Glomerular endothelial cell (primary cell): ENCODE measurements at regions not wholly inside any gene's neighbourhood (a gene's known extent, or its start where the extent isn't known, plus 50 kb on each side); places are given as distances from the start of the nearest gene placed in this dataset.

Source experiments
- DNase-seq: peaks from one replicate; pipeline ENCODE4 v3.0.0-alpha.2; 2011; ENCODE audit warnings: low read depth, low spot score; ENCODE audit errors: extremely low read depth

DNA sequence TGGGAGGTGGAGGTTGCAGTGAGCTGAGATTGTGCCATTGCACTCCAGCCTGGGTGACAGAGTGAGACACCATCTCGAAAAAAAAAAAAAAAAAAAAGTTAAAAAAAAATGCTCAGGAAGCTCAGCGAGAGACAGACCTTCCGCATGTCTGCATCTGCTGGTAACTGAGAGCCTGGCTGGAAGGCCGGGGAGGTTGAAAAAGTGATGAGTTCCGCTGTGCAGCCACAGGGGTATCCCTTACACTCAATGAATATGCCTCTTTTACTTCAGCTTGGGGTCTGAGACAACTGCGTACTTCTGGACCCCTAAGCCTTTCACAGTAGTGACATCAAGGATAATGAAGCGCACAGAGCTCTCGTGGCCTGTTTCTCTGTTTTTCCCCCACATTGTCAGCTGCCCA lies 179.9 kb upstream of the KLF4 start:
- DNase-seq = no peak

GRCh38 chr9:107667231-107668070 lies 177.9 kb upstream of the KLF4 start:
- DNase-seq = no peak

DNA sequence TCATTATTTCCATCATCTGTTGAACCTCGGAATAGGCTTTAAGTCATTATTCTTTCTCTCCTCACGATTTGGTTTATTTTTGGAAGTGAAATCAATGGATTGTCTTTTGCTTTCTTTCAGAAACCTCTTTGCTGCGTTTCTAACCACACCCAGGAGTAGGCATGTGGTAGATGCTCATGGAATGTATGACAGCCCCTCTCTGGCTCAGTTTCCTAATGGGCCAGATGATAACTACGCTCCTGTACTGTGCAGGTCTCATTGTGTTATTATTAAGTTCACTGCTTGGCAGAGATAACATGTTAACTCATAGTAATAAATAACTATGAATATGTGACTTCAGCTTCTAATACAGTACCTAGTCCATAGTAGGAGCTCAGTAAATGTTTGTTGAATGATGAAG lies 175.5 kb upstream of the KLF4 start:
- no peak for DNase-seq

GRCh38 chr9:107660976-107661375 lies 171.4 kb upstream of the KLF4 start:
- DNase-seq = no peak

DNA sequence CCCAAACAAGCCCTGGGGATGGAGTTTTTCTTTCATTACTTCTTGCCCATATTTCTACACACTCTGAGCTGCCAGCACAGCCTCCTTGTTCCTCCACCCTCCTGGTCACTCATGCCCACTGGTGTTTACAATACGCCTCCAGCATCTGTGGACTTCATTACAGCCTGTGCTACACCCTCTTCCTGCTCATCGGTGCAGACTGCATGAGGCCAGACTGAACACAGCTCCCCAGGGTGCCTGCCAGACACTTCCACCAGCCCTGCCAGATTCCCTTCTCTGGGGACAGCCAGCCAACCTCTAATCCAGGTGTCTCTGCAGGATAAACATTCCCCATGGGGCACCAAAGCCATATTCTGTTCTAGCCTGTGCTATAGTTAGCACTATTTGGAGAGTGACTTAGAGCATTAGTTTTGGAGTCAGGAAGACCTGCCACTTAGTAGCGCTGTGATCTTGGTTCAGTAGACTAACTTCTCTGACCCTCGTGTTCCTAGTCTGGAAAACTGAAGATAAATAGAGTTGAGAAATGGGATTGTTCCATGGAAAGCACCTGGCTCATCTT lies 163.8 kb upstream of the KLF4 start:
- DNase-seq = no peak

DNA sequence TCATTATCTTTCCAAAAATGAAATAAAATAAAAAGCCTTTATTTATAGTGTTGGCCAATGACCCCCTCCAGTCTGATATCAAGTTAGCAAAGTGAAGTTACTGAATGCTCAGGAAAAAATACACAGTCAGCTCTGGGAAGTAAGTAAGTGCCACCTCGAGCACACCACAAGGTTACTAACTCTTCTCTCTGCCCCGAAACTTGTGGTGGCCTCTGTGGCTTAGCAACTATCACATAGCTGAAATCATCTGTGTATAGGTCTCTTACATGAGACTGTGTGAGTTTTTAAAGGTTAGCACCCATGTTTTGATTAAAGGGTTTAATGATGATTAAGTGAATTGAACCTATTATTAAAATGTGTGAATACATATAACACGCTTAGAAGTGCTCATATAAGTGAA lies 161.4 kb upstream of the KLF4 start:
- DNase-seq = no peak

DNA sequence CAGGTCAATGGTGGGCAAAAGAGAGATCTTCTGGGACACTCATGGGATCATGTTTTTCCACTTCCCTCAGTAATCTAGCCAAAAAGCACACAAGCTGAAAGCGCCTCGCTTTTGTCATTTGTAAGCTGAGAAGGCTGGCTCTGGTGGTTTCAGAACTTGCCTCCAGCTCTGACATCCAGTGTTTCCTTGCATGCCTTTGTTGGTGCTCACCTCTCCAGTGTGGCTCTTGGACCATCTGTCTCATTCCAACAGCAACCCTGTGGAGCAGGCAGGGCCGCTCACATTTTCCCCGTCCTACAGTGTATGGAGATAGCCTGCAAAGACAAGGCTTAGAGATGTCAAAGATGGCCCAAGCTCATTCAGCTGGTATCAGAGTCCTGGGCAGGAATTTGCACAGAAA lies 160.8 kb upstream of the KLF4 start:
- no peak for DNase-seq

- no peak for DNase-seq
These were observed 158.7 kb upstream of the KLF4 start for GRCh38 chr9:107648153-107648715.

GRCh38 chr9:107647611-107648010 lies 158.0 kb upstream of the KLF4 start:
- no peak for DNase-seq

DNA sequence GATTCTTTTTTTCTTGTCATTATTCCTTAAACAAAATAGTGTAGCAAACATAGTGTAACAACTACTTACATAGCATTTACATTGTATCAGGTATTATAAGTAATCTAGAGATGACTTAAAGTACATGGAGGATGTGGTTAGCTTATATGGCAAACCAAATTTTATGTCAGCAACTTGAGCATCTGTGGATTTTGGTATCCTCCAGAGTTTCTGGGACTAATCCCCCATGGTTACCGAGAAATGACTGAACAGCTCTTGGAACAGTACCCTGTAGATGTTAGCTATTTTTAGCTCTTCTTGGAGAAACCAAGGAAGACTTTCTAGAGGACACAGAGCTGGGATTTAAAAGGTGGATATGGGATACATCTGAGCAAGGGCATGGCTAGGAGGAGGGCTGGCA lies 157.6 kb upstream of the KLF4 start:
- DNase-seq = no peak

DNA sequence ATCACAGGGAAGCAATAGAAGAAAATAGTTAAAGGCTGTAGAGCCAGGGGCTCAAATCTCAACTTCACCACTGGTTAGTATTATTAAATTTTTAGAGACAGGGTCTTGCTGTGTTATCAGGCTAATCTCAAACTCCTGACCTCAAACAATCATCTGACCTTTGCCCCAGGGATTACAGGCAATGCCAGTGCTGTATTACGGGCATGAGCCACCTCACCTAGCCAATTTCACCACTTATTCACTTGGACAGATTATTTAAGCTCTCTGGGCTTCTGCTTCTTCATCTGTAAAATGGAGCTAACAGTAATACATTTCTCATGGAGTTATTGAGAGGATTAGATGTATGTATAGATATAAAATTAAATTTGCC lies 155.9 kb upstream of the KLF4 start:
- DNase-seq = no peak

GRCh38 chr9:107644733-107645463 lies 155.3 kb upstream of the KLF4 start:
- DNase-seq = no peak

- DNase-seq = no peak
These were observed 149.9 kb upstream of the KLF4 start for GRCh38 chr9:107639426-107639825.

DNA sequence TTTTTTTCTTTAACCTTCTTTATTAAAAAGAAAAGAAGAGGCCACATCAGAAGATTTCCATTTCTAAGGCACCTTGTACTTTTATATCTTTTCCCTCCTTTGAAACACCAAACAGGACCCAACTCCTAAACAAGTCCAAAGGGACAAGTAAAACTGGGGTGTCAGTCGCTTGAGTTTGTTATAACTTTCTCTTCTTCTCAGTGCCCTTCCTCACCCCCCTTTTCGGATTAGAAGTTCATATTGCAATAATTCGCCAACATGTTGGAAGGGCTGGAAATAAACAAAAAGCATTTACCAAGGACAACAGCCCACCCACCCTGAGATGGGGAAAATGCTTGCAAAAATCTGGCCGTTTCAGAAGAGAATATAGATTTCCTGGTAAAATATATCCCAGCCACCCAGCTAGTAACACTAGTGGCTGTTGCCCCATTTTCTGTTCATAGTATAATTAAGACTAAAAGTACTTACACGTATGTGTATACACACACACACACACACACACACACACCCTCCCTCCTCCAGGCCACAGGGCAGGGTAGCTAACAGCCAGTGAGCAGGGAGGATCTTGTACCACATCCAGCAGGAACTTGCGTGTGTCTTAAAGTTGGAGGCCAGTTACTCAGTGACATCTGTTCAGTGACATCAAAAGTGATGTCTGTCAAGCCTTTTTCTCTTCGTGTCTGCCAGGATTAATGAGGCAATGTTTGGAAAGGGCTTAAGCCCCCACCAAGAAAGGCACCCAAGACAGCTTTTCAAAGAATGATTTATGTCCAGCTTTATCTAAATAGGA lies 149.1 kb upstream of the KLF4 start:
- DNase-seq = no peak

- DNase-seq = peak; percentile 93
These were observed 148.2 kb upstream of the KLF4 start for GRCh38 chr9:107637421-107638420.

- no peak for DNase-seq
These were observed 147.2 kb upstream of the KLF4 start for GRCh38 chr9:107636571-107637381.

- DNase-seq = no peak
These were observed 146.2 kb upstream of the KLF4 start for GRCh38 chr9:107635803-107636174.

GRCh38 chr9:107635101-107635802 lies 145.7 kb upstream of the KLF4 start:
- no peak for DNase-seq
